UCSD-AML1 (cell line): ENCODE measurements at regions not wholly inside any gene's neighbourhood (a gene's known extent, or its start where the extent isn't known, plus 50 kb on each side); places are given as distances from the start of the nearest gene placed in this dataset.
A peak's percentile ranks its signal among the peaks of the same experiment; 100 is the strongest.

Experiments used
- DNase-seq: peaks from one replicate; lab custom pipeline; 2025; ENCODE audit not compliant: unreplicated experiment; lab: John Stamatoyannopoulos, UW

DNA sequence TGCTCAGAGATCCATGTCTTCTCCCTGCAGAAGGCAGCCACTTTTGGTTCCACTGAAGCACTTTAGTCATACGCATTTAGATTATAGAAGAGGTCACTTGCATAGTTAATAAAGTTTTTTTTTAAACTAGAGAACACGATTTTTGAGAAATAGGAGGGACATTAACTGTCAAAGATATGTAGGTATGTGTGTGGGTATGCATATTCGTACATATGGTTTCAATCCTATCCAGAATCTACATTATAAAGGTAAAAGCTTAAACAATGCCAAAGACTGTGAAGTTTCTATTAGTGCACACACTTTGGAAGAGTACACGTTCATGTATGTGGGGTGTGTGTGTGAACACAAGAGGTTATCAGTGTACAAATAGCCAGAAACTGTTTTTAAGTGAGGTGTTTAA, 103.2 kb downstream of the BTBD3 start:
- DNase-seq: no peak

DNA sequence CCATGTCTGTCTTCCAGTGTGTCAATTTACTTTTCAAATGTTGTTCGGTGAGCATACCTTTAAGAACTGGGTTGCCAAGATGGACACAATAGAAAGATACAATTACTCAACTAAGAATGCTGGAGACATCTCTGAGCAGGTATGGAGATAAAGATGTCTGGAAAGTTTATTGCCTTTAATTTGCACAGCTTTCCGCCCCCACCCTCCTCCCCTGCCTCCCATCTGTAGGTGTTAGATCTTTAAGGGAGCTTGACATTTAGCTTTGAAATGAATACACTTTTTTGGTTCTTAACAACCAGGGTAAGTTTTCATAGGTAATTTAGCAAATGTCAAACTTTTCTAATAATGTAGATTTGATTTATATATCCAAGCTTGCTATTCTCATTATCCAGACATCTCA, 104.4 kb downstream of the BTBD3 start:
- DNase-seq: no peak

DNA sequence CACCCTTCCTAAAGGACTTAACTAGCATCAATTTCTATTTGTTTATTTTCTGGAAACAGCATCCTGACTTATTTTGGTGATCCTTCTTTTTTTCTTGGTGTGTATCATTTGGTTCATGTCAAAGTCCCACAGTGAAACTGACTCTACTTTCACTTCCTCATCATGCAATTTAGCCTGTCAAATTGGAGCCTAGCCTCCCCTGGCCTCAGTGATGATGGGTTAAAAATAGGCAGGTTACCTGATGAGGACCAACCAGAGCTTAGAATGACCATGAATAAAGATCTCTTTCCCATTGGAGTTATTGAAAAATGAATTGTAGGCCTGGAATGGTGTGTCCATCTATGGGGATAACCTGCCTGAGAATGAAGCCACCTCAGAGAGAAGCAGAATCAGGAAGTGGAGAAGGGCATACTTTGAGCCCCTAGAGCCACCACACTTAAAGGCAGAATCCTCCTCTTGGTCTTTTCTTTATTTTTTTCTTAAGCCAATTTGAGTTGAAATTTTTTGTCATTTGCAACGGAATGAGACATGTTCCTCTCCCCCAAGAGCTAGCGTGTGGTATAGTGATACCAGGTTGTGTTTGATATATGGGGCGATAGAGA, 105.6 kb downstream of the BTBD3 start:
- no peak for DNase-seq

DNA sequence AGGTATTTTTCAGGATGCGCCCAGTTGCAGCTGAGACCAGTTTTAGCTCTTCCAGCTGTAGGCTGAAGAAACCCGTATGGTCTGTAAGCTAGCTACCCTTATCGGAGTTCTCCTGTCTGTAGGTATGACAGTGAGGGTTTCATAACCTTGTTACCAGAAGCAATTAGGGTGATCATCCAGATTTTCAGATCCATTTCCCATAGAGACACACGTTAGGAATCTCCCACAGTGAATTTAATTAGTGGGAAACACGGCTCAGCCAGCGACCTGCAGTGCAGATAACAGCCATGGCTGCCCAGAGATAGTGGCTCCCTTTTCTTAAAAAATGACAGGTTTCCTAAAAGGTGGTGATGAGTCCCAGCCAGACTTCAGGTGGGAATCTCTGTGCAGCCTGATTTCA, 111.1 kb downstream of the BTBD3 start:
- no peak for DNase-seq

DNA sequence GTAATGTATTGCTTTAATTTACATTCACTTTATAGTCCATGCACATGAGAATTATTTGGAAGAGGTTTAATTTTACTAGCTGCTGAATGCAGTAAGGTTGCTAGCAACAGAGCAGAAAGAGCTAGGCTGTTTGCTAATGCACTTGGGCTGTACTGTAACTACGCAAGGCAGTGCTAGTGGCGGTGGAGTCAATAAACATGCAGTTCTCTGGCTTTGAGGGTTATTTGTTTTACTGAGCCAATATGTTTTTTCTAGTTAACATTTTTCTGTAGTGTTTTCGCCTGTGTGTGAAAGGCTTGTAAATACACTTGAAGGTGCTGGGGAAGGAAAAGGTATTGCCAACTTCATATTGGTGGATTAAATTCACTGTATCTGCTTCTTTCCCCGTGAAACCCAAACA, 112.8 kb downstream of the BTBD3 start:
- DNase-seq: no peak

DNA sequence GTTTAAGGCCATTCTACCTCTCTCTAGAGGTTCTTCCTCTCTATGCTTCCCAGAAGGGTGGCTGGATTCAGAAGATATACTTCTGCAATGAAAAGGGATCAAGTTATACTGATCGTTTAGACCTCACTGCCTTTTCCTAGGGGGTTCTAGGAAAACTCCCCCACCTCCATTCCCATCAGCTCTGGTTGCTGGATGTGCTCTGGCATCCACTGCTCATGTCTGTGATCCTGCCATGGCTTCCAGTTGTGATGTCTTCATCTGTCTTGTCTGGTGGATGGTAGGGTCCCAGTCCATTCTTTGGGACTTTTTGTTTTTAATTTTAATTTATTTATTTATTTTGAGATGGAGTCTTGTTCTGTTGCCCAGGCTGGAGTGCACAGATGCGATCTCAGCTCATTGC, 118.4 kb downstream of the BTBD3 start:
- no peak for DNase-seq

DNA sequence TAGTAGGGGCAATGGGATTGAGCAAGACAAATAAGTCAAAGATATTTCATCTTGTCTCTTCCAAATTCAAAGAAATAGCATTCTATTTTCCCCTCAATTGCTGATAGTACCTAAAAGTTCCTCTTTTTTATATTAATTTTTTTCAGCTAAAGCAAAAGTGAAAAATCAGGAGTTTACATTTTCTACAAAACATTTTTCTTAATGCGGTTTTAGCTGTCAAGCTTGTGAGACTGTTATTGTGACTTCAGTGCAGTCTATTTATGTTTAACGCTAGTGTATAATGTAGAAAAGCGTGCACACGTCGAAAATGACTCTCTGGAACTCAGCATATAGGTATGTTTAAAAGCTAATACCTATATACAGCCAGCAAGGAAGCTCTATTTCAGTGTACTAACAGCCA, 119.8 kb downstream of the BTBD3 start:
- DNase-seq: no peak

DNA sequence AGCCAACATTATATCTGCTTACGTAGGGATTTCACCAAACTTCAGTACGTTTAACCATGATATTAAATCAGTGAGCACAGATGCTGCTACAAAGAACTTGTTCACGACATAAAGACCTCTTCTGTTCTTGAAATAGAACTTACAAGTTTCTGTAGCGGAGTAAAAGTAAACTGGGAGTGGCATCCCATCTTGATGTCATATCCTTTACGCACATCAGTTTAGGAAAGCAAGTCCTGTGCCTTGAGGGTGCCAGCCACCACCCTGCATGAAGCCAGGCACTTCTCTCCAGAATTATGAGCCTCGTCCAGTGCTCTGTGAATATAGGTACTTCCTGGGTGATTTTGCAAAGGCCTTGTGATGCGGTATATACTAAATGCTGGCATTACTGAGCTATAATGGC, 122.6 kb downstream of the BTBD3 start:
- no peak for DNase-seq

DNA sequence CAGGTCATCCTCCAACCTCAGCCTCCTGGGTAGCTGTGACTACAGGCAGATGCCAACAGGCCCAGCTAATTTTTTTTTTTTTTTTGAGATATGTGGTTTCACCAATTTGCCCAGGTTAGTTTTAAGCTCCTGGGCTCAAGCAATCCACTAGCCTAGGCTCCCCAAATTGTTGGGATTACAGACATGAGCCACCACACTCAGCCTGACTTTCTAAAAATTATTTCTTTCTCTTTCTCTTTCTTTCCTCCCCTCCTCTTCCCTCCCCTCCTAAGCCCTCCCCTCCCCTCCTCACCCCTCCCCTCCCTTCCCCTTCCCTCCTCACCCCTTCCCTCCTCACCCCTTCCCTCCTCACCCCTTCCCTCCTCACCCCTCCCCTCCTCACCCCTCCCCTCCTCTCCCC, 127.3 kb downstream of the BTBD3 start:
- DNase-seq: no peak

DNA sequence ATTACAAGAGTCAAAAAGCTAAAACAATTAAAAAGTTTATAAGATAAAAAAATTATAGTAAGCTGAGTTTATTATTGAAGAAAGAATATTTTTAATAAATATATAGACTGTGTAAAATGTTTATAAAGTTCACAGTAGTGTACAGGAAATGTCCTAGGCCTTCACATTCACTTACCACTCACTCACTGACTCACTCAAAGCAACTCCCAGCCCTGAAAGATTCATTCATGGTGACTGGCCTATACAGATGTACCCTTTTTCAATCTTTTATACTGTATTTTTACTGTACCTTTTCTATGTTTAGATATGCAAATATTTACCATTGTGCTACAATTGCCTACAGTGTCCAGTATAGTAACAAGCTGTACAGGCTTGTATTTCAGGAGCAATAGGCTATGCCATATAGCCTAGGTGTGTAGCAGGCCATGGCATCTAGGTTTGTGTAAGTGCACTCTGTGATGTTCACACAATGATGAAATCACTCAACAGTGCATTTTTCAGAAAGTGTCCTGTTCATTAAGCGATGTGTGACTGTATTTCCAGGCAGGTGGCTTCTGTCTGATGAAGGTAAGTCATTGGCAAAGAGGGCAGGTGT, 130.2 kb downstream of the BTBD3 start:
- no peak for DNase-seq

DNA sequence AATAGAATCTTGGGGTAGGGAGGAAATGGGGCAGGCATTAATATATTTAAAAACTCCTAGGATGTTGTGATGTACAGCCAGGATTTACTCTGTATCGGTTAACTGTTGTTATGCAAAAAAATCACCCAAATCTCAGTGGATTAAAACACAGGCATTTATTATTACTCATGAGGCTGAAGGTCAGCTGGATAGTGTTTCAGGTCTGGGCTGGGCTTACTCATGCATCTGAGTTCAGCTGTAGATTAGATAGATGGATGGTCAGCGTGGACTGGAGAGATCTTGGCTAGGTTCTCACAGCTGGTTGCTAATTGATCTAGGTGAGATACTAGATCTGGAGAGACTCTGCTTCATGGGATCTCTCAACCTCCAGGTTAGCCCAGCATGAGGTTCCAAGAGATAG, 131.4 kb downstream of the BTBD3 start:
- DNase-seq: no peak

DNA sequence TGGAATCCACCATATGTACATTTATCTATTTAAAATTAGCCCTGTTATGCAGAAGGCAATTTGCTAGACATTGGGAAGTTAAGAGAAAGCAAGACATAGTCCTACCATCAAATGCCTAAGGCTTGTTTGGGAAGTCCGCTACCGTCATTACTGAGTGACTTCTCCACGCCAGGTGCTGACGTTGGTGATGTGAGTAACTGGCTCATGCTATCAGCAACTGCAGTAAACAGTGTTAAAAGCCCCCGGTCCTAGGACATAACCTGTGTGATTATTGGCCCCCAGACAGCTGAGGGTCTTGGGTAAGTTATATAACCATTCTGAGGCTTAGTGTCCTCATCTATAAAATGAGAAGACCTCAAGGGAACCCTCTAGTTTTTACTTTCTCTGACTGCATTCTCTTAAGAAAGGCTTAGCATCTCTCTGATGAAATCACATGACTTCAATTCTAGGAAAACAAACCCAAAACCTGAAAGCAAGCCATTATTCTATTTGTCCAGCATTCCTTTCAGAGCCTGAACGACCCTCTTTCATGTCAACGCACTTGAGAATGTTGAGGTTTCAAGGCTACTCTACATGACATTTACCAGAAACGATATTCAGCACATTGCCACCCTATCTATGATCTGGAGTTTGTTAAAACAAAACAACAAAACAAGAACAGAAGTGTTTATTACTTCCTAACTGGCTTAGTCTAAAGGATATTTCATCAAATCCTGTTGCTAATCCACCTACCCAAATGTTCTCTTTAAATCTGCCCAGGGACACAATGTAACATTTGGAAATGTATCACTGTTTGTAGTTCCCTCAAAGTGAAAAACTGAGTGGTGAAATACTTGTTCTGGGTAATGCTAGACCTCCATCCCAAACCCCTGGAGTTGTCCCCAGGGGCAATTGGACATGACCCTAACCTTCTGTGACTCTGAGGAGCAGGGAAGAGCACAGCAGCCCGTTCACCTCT, 133.8 kb downstream of the BTBD3 start:
- no peak for DNase-seq

DNA sequence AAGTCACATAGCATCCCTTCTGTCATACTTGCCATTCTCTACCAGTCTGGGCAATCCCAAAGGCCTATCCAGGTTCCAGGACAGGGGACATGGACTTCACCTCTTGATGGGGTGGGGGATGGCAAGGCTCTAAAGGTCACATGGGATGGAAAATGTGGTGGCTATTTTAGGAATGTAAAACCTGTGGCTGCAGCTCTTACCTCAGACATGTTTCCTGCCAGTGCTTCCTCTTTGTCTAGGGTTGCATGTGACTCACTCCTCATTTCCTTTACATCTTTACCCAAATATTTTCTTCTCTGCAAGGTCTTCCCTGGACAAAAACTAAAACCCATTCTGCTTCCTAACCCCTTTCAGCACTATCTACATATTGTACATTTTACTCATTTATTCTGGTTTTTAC, 135.7 kb downstream of the BTBD3 start:
- DNase-seq: peak; percentile 61

DNA sequence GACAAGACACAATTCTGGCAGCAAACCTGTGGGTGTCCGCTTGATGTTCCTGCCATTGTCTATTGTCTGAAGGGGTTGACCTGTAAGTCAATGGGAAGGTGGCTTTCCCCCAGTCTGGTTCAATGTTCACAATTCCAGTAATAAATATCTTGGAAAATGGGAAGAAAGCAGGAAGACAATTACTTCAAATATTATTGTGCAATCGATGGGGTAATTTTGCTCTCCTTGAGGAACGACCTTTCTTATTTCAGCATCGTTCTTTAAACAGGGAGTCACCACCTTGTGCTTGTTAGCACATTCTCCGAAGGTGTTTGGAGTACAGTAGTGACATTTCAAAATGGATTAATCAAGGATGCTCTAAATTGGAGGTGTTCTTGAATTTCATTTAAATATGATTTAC, 136.9 kb downstream of the BTBD3 start:
- DNase-seq: no peak

DNA sequence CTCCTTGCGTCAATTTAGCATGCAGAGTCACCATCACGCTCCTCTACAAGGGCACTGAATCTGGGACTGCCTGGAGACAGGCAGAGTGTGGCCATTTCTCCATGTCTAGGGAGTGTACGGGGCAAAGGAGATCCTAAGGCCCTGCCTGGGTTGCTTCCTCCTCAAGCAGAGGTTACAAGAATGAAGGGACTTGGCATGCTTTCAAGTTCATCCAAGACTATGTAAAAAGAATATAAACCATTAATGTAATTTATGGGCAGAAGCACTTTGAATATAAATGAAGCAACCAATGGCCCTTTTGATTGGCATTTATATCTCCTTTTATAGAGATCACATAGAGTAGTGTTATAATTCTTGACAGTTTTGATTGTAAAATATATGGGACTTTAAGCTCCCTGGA, 137.5 kb downstream of the BTBD3 start:
- DNase-seq: peak; percentile 14

DNA sequence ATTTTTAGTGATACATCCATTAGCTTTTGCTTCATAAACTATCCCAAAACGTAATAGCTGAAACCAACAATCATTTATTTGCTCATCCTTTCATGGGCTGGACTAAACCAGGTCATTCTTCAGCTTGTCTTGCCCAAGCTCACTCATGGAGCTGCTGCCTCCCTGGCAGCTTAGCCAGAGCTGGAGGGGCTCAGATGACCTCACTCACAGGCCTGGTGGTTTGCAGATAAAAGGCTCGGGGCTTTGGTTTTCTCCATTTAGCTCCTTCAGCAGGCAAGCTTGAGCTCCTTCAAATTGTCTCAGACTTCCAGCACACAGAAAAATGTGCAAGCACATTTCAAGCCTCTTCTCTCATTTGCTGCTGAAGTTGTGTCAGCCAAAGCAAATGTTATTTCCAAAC, 139.1 kb downstream of the BTBD3 start:
- peak; percentile 26 for DNase-seq

DNA sequence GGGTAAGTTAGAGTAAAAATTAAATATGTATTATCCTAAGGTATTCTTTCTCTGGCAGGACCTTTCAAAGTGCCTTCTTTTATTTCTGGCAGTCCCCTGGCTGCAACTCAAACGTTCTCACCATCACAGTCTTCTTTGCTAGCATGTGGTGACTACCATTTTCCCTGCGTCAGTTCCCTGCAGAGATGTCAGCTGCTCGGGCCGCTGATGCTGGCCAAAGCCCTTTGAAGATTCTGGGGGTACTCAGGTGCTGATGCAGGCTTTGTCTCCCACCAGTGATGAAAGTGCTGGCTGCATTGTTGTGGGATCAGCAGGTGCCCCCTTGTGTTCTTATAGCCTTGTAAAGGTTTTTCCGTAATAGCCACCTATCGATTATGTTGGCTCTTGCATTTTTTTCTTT, 140.1 kb downstream of the BTBD3 start:
- DNase-seq: no peak

DNA sequence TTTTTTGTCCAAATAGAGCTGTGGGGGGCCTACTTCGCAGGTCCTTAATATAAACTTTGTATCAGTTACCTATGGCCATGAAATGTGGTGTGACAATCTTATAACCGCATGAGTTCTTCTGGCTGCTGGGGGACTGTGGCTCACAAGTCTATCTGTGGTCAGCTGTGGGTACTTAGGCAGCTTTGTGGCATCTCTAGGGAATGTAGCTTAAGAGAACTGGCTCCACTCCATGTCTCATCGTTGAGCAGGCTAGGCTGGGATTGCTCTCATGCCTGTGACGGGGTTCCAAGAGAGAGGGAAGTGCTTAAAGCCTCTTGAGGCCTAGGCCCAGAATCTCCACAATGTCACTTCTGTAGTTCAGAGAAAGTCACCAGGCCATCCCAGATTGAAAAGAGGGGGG, 140.5 kb downstream of the BTBD3 start:
- DNase-seq: peak; percentile 15

DNA sequence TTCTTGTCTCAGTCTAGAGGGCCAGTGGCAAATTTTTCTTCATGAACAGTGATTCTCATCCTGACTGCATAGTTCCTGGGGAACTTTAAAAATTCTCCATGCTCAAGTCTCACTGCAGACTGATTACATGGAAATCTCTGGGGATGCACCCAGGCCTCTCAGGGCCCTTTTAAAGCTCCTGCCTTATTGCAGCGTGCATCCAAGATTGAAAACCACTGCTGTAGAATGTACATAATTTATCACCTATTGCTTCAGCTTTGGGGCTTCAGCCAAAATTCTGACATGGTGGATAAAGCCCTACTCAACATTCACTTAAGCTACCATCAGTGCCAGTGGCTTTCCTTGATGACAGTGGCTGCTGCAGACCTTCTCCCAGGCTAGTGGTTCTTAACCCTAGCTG, 143.8 kb downstream of the BTBD3 start:
- DNase-seq: no peak

DNA sequence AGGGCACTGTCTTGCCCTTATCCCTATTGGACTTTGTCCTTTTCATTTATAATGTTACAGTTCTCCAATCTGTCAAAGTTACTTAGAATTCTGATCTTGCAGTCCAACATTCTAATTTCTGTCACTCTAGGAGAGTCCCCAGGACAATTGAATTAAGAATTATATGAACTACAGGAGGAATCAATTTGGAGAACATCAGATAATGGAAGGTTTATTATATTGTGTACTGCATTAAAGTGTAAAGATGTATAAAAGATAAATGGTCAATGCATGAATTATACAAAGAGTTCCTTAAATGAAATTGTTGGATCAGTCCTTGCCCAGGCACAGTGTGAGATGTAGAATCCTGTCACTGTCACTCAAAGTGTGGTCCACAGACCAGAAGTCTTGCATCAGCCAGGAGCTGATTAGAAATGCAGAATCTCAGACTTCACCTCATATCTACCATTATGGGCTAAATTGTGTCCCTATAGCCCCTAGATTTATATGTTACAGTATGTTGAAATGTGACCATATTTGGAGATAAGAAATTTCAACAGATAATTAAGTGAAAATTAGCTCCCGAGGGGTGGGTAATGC, 145.5 kb downstream of the BTBD3 start:
- no peak for DNase-seq

DNA sequence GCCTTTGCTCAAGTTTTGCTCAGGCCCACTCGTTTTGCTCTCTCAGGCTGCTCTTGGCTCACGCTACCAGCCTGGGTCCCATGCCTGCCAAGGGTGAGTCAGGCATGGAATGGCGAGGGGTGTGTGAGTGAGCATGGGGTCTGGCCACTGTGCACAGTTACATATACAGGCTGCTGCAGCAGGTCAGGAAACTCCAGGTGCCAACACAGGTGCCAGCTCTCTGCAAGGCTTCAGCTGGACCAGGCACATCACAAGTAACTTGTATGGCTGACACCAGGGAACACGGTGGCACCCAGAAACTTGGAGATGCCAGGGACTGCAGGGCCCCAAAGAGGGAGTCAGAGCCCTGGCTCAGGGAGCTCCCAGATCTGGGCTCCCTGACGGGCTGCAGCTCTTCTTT, 146.8 kb downstream of the BTBD3 start:
- no peak for DNase-seq

DNA sequence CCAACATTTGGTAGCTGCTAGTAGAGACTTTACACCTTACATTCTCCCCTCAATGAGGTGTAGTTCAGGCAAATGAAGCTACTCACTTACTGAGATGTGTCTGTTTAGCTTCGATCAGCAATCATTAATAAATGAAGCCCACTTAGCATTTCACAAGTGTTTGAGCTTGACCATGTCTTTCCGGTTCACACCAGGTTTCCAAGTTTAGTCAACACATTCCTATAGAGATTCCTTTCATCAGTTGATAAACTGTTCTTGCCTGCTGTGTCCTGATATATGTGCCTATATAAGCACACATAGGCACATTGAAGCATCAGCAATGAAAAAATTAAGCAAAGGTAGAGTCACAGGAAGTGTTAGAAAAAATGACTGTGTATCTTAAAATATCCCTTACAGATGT, 150.0 kb downstream of the BTBD3 start:
- no peak for DNase-seq
